ENCODE measurements at regions not wholly inside any gene's neighbourhood (a gene's known extent, or its start where the extent isn't known, plus 50 kb on each side); places are given as distances from the start of the nearest gene placed in this dataset.

DNA sequence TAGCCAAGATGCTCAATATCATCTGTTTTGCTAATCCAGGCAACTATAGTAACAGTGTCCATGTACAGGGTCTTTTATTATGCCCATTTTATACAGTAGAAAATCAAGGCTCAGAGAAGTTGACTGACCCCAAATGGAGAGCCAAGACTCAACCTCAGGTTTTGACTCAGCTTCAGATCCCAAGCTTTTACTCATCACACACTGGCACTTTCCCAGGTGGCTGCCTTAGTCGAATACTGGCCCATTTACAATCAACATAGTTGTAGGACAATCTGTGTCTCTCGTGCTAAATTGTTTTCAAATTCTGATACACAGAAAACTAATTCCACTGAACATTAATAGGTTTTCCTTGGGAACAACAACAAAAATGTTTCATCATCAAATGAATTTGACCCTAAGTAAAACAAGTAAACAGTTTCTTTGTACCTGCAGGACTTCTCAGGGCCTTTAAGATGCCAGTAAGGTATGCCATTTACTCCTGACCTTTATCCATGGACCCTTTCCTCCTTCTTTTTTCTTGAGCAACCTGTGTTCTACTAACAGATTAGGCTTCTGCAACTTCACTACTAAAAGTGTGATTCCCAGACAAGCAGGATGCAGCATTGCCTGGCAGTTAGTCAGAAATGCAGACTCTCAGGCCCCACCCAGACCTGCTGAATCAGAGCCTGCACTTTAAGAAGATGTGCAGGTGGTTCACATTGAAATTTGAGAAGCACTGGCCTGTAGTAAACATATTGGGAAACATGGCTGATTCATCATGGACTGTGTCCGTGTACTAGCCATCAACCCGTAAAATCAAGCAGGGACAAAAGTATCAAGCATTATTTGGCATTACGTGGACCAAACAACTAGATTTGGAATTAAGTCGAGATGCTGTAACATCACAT lies 128.8 kb downstream of the RRAGC start:
- RAD21 ChIA-PET (ENCODE audit: low non-redundant PET in 1 of 2, low total read pairs in 2 of 2, uncharacterized antibody in 2 of 2, unreplicated experiment in 2 of 2): no interaction called here
- H3K36me3 ChIP-seq (ENCODE audit: control insufficient read depth in 1 of 2, insufficient read depth in 2 of 2, low read length in 2 of 2): no peaks in the 10 kb centered on the region
- H3K9me2 ChIP-seq (ENCODE audit: insufficient read depth): no peaks in the 10 kb centered on the region
- no peak overlapping the region for H3K27ac ChIP-seq (ENCODE audit: low read depth, low read length)
- DNase-seq (ENCODE audit: low read depth, low spot score) (peak; percentile 7), ATAC-seq (peak; percentile 55)
- peaks cover 34% of the 10 kb centered on the region for H3K27me3 ChIP-seq (ENCODE audit: insufficient read depth, low read length)
- CTCF ChIA-PET: no interaction called here
- peak overlapping the region; percentile 14; the same call in 1 of the 2 replicates for H3K4me2 ChIP-seq (ENCODE audit: low read length)
- no peak overlapping the region for H3K9ac ChIP-seq (ENCODE audit: low read length)
- BruUV-seq (replicated peaks): no TSS peak
- peaks cover 0 to 17% of the 10 kb centered on the region in 2 experiments; a peak in 2 of 4 replicates for H3K4me1 ChIP-seq (ENCODE audit: control insufficient read depth in 1 of 2, insufficient read depth in 2 of 2, low read length in 2 of 2)
- H3K9me3 ChIP-seq (ENCODE audit: control insufficient read depth in 1 of 2, insufficient read depth in 1 of 2, low read depth in 1 of 2, low read length in 2 of 2): no peaks in the 10 kb centered on the region
- no peaks in the 10 kb centered on the region for H4K20me1 ChIP-seq (ENCODE audit: insufficient read depth)
- POLR2A ChIA-PET: no interaction called here
- intact Hi-C loops (cut with micrococcal nuclease): no loop called here
- no peak overlapping the region for H2AFZ ChIP-seq (ENCODE audit: low read depth, low read length, poor library complexity, severe bottlenecking)
- no peaks in the 10 kb centered on the region for H3K79me2 ChIP-seq (ENCODE audit: insufficient read depth, low read length)
- H3K4me3 ChIP-seq (replicated peaks in 1 of 2; ENCODE audit: low read depth in 1 of 2, low read length in 2 of 2): no peak overlapping the region
- TF ChIP-seq JUND (IDR thresholded peaks at IDR 0.05): 0 out of 2 replicates have a peak, but pooled peaks have one; percentile 23
- TF ChIP-seq ZFX (IDR thresholded peaks at IDR 0.05): no peak
- no peak for TF ChIP-seq EZH2phosphoT487 (IDR thresholded peaks at IDR 0.05; ENCODE audit: borderline replicate concordance)
- no peak for TF ChIP-seq ZNF274 (IDR thresholded peaks at IDR 0.05; ENCODE audit: low read depth, low read length)
- no peak for TF ChIP-seq ELF1 (IDR thresholded peaks at IDR 0.05; ENCODE audit: borderline replicate concordance, low read depth)
- no peak for TF ChIP-seq EZH2 (IDR thresholded peaks at IDR 0.05)
- no peak for TF ChIP-seq TCF7L2 (IDR thresholded peaks at IDR 0.05; ENCODE audit: borderline replicate concordance, extremely low read depth, insufficient read depth, insufficient read length)
- no peak for TF ChIP-seq EGR1 (IDR thresholded peaks at IDR 0.05; ENCODE audit: low read depth)
- TF ChIP-seq, protein P1, sequence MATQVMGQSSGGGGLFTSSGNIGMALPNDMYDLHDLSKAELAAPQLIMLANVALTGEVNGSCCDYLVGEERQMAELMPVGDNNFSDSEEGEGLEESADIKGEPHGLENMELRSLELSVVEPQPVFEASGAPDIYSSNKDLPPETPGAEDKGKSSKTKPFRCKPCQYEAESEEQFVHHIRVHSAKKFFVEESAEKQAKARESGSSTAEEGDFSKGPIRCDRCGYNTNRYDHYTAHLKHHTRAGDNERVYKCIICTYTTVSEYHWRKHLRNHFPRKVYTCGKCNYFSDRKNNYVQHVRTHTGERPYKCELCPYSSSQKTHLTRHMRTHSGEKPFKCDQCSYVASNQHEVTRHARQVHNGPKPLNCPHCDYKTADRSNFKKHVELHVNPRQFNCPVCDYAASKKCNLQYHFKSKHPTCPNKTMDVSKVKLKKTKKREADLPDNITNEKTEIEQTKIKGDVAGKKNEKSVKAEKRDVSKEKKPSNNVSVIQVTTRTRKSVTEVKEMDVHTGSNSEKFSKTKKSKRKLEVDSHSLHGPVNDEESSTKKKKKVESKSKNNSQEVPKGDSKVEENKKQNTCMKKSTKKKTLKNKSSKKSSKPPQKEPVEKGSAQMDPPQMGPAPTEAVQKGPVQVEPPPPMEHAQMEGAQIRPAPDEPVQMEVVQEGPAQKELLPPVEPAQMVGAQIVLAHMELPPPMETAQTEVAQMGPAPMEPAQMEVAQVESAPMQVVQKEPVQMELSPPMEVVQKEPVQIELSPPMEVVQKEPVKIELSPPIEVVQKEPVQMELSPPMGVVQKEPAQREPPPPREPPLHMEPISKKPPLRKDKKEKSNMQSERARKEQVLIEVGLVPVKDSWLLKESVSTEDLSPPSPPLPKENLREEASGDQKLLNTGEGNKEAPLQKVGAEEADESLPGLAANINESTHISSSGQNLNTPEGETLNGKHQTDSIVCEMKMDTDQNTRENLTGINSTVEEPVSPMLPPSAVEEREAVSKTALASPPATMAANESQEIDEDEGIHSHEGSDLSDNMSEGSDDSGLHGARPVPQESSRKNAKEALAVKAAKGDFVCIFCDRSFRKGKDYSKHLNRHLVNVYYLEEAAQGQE (IDR thresholded peaks at IDR 0.05; ENCODE audit: low read depth): no peak
- TF ChIP-seq SIN3A (IDR thresholded peaks at IDR 0.05; ENCODE audit: low read depth): no peak
- TF ChIP-seq, protein P2, sequence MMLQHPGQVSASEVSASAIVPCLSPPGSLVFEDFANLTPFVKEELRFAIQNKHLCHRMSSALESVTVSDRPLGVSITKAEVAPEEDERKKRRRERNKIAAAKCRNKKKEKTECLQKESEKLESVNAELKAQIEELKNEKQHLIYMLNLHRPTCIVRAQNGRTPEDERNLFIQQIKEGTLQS (IDR thresholded peaks at IDR 0.05): no peak
- no peak for TF ChIP-seq POLR2A (IDR thresholded peaks at IDR 0.05; ENCODE audit: borderline replicate concordance, extremely low read depth, insufficient read depth, insufficient read length)
- no peak for TF ChIP-seq CBX3 (IDR thresholded peaks at IDR 0.05; ENCODE audit: low read depth)
- TF ChIP-seq FOSL1 (IDR thresholded peaks at IDR 0.05; ENCODE audit: low read depth): peak; percentile 40
- TF ChIP-seq SRF (IDR thresholded peaks at IDR 0.05; ENCODE audit: low read depth): no peak
- TF ChIP-seq, protein P3, sequence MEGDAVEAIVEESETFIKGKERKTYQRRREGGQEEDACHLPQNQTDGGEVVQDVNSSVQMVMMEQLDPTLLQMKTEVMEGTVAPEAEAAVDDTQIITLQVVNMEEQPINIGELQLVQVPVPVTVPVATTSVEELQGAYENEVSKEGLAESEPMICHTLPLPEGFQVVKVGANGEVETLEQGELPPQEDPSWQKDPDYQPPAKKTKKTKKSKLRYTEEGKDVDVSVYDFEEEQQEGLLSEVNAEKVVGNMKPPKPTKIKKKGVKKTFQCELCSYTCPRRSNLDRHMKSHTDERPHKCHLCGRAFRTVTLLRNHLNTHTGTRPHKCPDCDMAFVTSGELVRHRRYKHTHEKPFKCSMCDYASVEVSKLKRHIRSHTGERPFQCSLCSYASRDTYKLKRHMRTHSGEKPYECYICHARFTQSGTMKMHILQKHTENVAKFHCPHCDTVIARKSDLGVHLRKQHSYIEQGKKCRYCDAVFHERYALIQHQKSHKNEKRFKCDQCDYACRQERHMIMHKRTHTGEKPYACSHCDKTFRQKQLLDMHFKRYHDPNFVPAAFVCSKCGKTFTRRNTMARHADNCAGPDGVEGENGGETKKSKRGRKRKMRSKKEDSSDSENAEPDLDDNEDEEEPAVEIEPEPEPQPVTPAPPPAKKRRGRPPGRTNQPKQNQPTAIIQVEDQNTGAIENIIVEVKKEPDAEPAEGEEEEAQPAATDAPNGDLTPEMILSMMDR (IDR thresholded peaks at IDR 0.05 in 2 of 3, conservative IDR thresholded peaks at IDR 0.05 in 1 of 3; ENCODE audit: borderline replicate concordance in 1 of 3, insufficient read depth in 1 of 3, low read depth in 2 of 3, low read length in 2 of 3): no peak
- no peak for TF ChIP-seq SP1 (IDR thresholded peaks at IDR 0.05; ENCODE audit: low read depth)
- TF ChIP-seq YY1 (IDR thresholded peaks at IDR 0.05; ENCODE audit: extremely low read depth, insufficient replicate concordance, low read depth, low read length): no peak
- TF ChIP-seq CEBPB (IDR thresholded peaks at IDR 0.05; ENCODE audit: low read depth): peak; percentile 86
- no peak for TF ChIP-seq RAD21 (IDR thresholded peaks at IDR 0.05; ENCODE audit: low read depth)
- TF ChIP-seq, protein P4, sequence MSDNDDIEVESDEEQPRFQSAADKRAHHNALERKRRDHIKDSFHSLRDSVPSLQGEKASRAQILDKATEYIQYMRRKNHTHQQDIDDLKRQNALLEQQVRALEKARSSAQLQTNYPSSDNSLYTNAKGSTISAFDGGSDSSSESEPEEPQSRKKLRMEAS (IDR thresholded peaks at IDR 0.05): no peak
